ENCODE measurements at regions not wholly inside any gene's neighbourhood (a gene's known extent, or its start where the extent isn't known, plus 50 kb on each side); places are given as distances from the start of the nearest gene placed in this dataset.

DNA sequence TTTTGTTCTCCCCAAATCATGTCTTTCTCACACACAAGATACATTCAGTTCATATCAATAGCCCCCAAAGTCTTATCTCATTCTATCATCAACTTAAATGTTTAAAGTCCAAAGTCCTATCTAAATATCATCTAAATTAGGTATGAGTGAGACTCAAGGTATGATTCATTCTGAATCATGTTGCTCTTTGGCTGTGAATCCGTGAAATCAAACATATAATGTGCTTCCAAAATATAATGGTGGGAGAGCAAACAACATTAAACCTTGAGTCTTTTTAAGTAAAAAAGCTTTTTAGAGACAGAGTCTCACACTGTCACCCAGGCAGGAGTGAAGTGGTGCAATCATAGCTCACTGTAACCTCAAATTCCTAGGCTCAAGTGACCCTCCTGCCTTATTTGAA is 139.1 kb downstream of the SAMMSON start:
- TF ChIP-seq CTCF (conservative IDR thresholded peaks at IDR 0.05; ENCODE audit: low read length), result no peak
- no peak for TF ChIP-seq EZH2phosphoT487 (IDR thresholded peaks at IDR 0.05; ENCODE audit: borderline replicate concordance)
